Activated CD8-positive, alpha-beta T cell treated with anti-CD3 and anti-CD28 coated beads, Interleukin-2, amount 10 ng/mL, durations not matched to agents 7 days and 5 days (primary cell): ENCODE measurements at regions not wholly inside any gene's neighbourhood (a gene's known extent, or its start where the extent isn't known, plus 50 kb on each side); places are given as distances from the start of the nearest gene placed in this dataset.
"Not testable (repeated sequence)": the region's sequence is repeated elsewhere in the genome, so short reads cannot be mapped to it uniquely, and the experiment has no call there.

Experiments used
- ATAC-seq: fragments of 150-1000 bp; cut with Tn5 transposase; one replicate; pipeline ENCODE4 v1.10.0; 2021; ENCODE audit warnings: moderate library complexity
- CTCF ChIA-PET: fragments of 350-600 bp; sonication (Branson Sonifier 250); formaldehyde crosslinking; loops from one replicate; lab custom pipeline; 2021; ENCODE audit warnings: antibody characterized with exemption; lab: Charles Lee
- POLR2A ChIA-PET: fragments of 350-600 bp; sonication (Branson Sonifier 250); formaldehyde crosslinking; loops from one replicate; lab custom pipeline; 2021; ENCODE audit warnings: antibody characterized with exemption; lab: Charles Lee
- DNase-seq: peaks from one replicate; pipeline ENCODE4 v3.0.0-alpha.2; 2020
- H3K27ac Mint-ChIP-seq: one replicate; pipeline ENCODE4 v1.8.0; 2021; ENCODE audit warnings: mild to moderate bottlenecking, mixed read lengths
- H3K27me3 Mint-ChIP-seq: one replicate; pipeline ENCODE4 v1.8.0; 2021; ENCODE audit warnings: low read depth, mixed read lengths
- H3K36me3 Mint-ChIP-seq: one replicate; pipeline ENCODE4 v1.8.0; 2021; ENCODE audit warnings: low read depth, mixed read lengths
- H3K4me1 Mint-ChIP-seq: one replicate; pipeline ENCODE4 v1.8.0; 2021; ENCODE audit warnings: low read depth, mixed read lengths
- H3K4me3 Mint-ChIP-seq: one replicate; pipeline ENCODE4 v1.8.0; 2021; ENCODE audit warnings: mild to moderate bottlenecking, mixed read lengths
- H3K9me3 Mint-ChIP-seq: one replicate; pipeline ENCODE4 v1.8.0; 2022; ENCODE audit warnings: mixed read lengths; ENCODE audit not compliant: insufficient read depth

- no peaks in the 10 kb centered on the region for H3K36me3 Mint-ChIP-seq
- H3K27ac Mint-ChIP-seq: no peak overlapping the region
- POLR2A ChIA-PET: no interaction called here
- no peak overlapping the region for H3K4me3 Mint-ChIP-seq
- ATAC-seq: no peak
- no peaks in the 10 kb centered on the region for H3K9me3 Mint-ChIP-seq
- no peaks in the 10 kb centered on the region for H3K4me1 Mint-ChIP-seq
- CTCF ChIA-PET: no interaction called here
- H3K27me3 Mint-ChIP-seq: peaks cover 3% of the 10 kb centered on the region
- DNase-seq: no peak
Observed at GRCh38 chr4:3613967-3614730, 81.9 kb upstream of the LRPAP1 start.

GRCh38 chr4:3612934-3613333 is 80.7 kb upstream of the LRPAP1 start:
- Mint-ChIP-seq H3K27ac (no peak overlapping the region), H3K4me1 (no peaks in the 10 kb centered on the region), H3K36me3 (no peaks in the 10 kb centered on the region), H3K27me3 (peaks cover 3% of the 10 kb centered on the region), H3K4me3 (no peak overlapping the region), H3K9me3 (no peaks in the 10 kb centered on the region)
- ChIA-PET CTCF (no interaction called here), POLR2A (no interaction called here)
- ATAC-seq: no peak
- no peak for DNase-seq

GRCh38 chr4:3612281-3612680 is 80.1 kb upstream of the LRPAP1 start:
- POLR2A ChIA-PET: no interaction called here
- CTCF ChIA-PET: no interaction called here
- ATAC-seq (no peak), DNase-seq (no peak)
- H3K36me3 Mint-ChIP-seq: no peaks in the 10 kb centered on the region
- H3K4me3 Mint-ChIP-seq: no peak overlapping the region
- H3K27ac Mint-ChIP-seq: no peak overlapping the region
- no peaks in the 10 kb centered on the region for H3K4me1 Mint-ChIP-seq
- no peaks in the 10 kb centered on the region for H3K27me3 Mint-ChIP-seq
- H3K9me3 Mint-ChIP-seq: no peaks in the 10 kb centered on the region

GRCh38 chr4:3611778-3612177 is 79.6 kb upstream of the LRPAP1 start:
- CTCF ChIA-PET: no interaction called here

GRCh38 chr4:3610851-3611250 is 78.6 kb upstream of the LRPAP1 start:
- ATAC-seq, H3K27me3 Mint-ChIP-seq, H3K4me1 Mint-ChIP-seq, DNase-seq, CTCF ChIA-PET, H3K36me3 Mint-ChIP-seq, H3K4me3 Mint-ChIP-seq, H3K27ac Mint-ChIP-seq, POLR2A ChIA-PET, H3K9me3 Mint-ChIP-seq: not testable (repeated sequence)

More at GRCh38 chr4:3611778-3612177, 79.6 kb upstream of the LRPAP1 start:
- DNase-seq: no peak
- ATAC-seq: no peak
- no peaks in the 10 kb centered on the region for H3K4me1 Mint-ChIP-seq
- no peaks in the 10 kb centered on the region for H3K36me3 Mint-ChIP-seq
- no peak overlapping the region for H3K27ac Mint-ChIP-seq
- no peaks in the 10 kb centered on the region for H3K27me3 Mint-ChIP-seq
- H3K9me3 Mint-ChIP-seq: no peaks in the 10 kb centered on the region
- no peak overlapping the region for H3K4me3 Mint-ChIP-seq
- POLR2A ChIA-PET: no interaction called here

- H3K4me1 Mint-ChIP-seq, CTCF ChIA-PET, DNase-seq, H3K4me3 Mint-ChIP-seq, H3K27me3 Mint-ChIP-seq, ATAC-seq, H3K9me3 Mint-ChIP-seq, POLR2A ChIA-PET, H3K27ac Mint-ChIP-seq, H3K36me3 Mint-ChIP-seq: not testable (repeated sequence)
Observed at GRCh38 chr4:3609905-3610304, 77.7 kb upstream of the LRPAP1 start.

- H3K27me3 Mint-ChIP-seq: no peaks in the 10 kb centered on the region
- DNase-seq (no peak), ATAC-seq (no peak)
- no peaks in the 10 kb centered on the region for H3K9me3 Mint-ChIP-seq
- H3K36me3 Mint-ChIP-seq: no peaks in the 10 kb centered on the region
- no peak overlapping the region for H3K4me3 Mint-ChIP-seq
- ChIA-PET CTCF (no interaction called here), POLR2A (no interaction called here)
- H3K27ac Mint-ChIP-seq: no peak overlapping the region
- H3K4me1 Mint-ChIP-seq: no peaks in the 10 kb centered on the region
Observed at GRCh38 chr4:3607690-3608552, 75.7 kb upstream of the LRPAP1 start.

- H3K36me3 Mint-ChIP-seq, H3K27me3 Mint-ChIP-seq, DNase-seq, H3K9me3 Mint-ChIP-seq, CTCF ChIA-PET, H3K4me3 Mint-ChIP-seq, H3K4me1 Mint-ChIP-seq, POLR2A ChIA-PET, H3K27ac Mint-ChIP-seq: not testable (repeated sequence)
- ATAC-seq: peak; percentile 30
Observed at GRCh38 chr4:3606850-3607249, 74.6 kb upstream of the LRPAP1 start.

- H3K27me3 Mint-ChIP-seq, DNase-seq, ATAC-seq, H3K9me3 Mint-ChIP-seq, H3K36me3 Mint-ChIP-seq, POLR2A ChIA-PET, H3K27ac Mint-ChIP-seq, H3K4me1 Mint-ChIP-seq, H3K4me3 Mint-ChIP-seq, CTCF ChIA-PET: not testable (repeated sequence)
Observed at GRCh38 chr4:3606271-3606670, 74.0 kb upstream of the LRPAP1 start.

- peaks cover 3% of the 10 kb centered on the region for H3K9me3 Mint-ChIP-seq
- POLR2A ChIA-PET: no interaction called here
- ATAC-seq: no peak
Observed at GRCh38 chr4:3605491-3605890, 73.3 kb upstream of the LRPAP1 start.

GRCh38 chr4:3602886-3603645 is 70.8 kb upstream of the LRPAP1 start:
- H3K4me1 Mint-ChIP-seq, CTCF ChIA-PET, POLR2A ChIA-PET, ATAC-seq, H3K9me3 Mint-ChIP-seq, H3K27ac Mint-ChIP-seq, H3K27me3 Mint-ChIP-seq, H3K4me3 Mint-ChIP-seq, H3K36me3 Mint-ChIP-seq, DNase-seq: not testable (repeated sequence)

More at GRCh38 chr4:3605491-3605890, 73.3 kb upstream of the LRPAP1 start:
- no peak overlapping the region for H3K4me3 Mint-ChIP-seq
- no peak for DNase-seq
- no peaks in the 10 kb centered on the region for H3K4me1 Mint-ChIP-seq
- H3K27me3 Mint-ChIP-seq: no peaks in the 10 kb centered on the region
- no peaks in the 10 kb centered on the region for H3K36me3 Mint-ChIP-seq
- H3K27ac Mint-ChIP-seq: no peak overlapping the region
- CTCF ChIA-PET: no interaction called here

GRCh38 chr4:3601992-3602391 is 69.8 kb upstream of the LRPAP1 start:
- no peak overlapping the region for H3K4me3 Mint-ChIP-seq
- no peaks in the 10 kb centered on the region for H3K36me3 Mint-ChIP-seq
- no peaks in the 10 kb centered on the region for H3K4me1 Mint-ChIP-seq
- H3K27me3 Mint-ChIP-seq: no peaks in the 10 kb centered on the region
- H3K9me3 Mint-ChIP-seq: peaks cover 3% of the 10 kb centered on the region
- ATAC-seq (no peak), DNase-seq (no peak)
- ChIA-PET POLR2A (no interaction called here), CTCF (no interaction called here)
- H3K27ac Mint-ChIP-seq: no peak overlapping the region
